Inferior parietal cortex (tissue), 1 donor: ENCODE measurements at regions not wholly inside any gene's neighbourhood (a gene's known extent, or its start where the extent isn't known, plus 50 kb on each side); places are given as distances from the start of the nearest gene placed in this dataset.

Experiments used
- DNase-seq: peaks from one replicate; pipeline ENCODE4 v3.0.0-alpha.2; 2016; ENCODE audit errors: extremely low spot score

- DNase-seq: no peak
Measured at GRCh38 chr6:37556881-37557644, 57.4 kb upstream of the CCDC167 start.

GRCh38 chr6:37555040-37555781 is 55.5 kb upstream of the CCDC167 start:
- no peak for DNase-seq

GRCh38 chr6:37554480-37554819 is 54.8 kb upstream of the CCDC167 start:
- no peak for DNase-seq

GRCh38 chr6:37552267-37552666 is 52.6 kb upstream of the CCDC167 start:
- no peak for DNase-seq

GRCh38 chr6:37551867-37552266 is 52.2 kb upstream of the CCDC167 start:
- DNase-seq: no peak

- DNase-seq: no peak
Measured at GRCh38 chr6:37551446-37551845, 51.8 kb upstream of the CCDC167 start.

GRCh38 chr6:37551002-37551401 is 51.3 kb upstream of the CCDC167 start:
- DNase-seq: no peak

GRCh38 chr6:37550191-37550831 is 50.6 kb upstream of the CCDC167 start:
- no peak for DNase-seq

- no peak for DNase-seq
Measured at GRCh38 chr6:37549558-37549957, 49.9 kb upstream of the CCDC167 start.
